Upper lobe of left lung (tissue), 6 donors: ENCODE measurements at regions not wholly inside any gene's neighbourhood (a gene's known extent, or its start where the extent isn't known, plus 50 kb on each side); places are given as distances from the start of the nearest gene placed in this dataset.

Experiments
- ATAC-seq, 2 donors: fragments of 200-7000 bp; cut with Tn5 transposase; one replicate each; pipeline ENCODE4 v1.9.1; 2022; ENCODE audit warnings: mild to moderate bottlenecking in 2 of 2, moderate library complexity in 2 of 2; ENCODE audit not compliant: low FRiP score in 2 of 2
- DNase-seq, 2 donors: peaks; one replicate each; pipeline ENCODE4 v3.0.0-alpha.2; 2019 to 2020
- H3K27ac ChIP-seq, 4 donors: fragments of 200-600 bp; sonication (generic); one replicate each; pipeline ENCODE4 v1.5.1; 2016 to 2019
- H3K27me3 ChIP-seq, 4 donors: fragments of 200-600 bp; sonication (generic); one replicate each; pipeline ENCODE4 v1.5.1; 2017 to 2019
- H3K36me3 ChIP-seq, 4 donors: fragments of 200-600 bp; sonication (generic); one replicate each; pipeline ENCODE4 v1.5.1; 2016 to 2019
- H3K4me1 ChIP-seq, 4 donors: fragments of 200-600 bp; sonication (generic); one replicate each; pipeline ENCODE4 v1.5.1; 2018 to 2019
- H3K4me3 ChIP-seq, 4 donors: fragments of 200-600 bp; sonication (generic); one replicate each; pipeline ENCODE4 v1.5.1; 2017 to 2019; ENCODE audit warnings: mild to moderate bottlenecking in 2 of 4, moderate library complexity in 1 of 4
- H3K9me3 ChIP-seq, 4 donors: fragments of 200-600 bp; sonication (generic); one replicate each; pipeline ENCODE4 v1.5.1; 2018 to 2019
- EP300 ChIP-seq, 4 donors: sonication (generic); formaldehyde crosslinking; IDR thresholded peaks; one replicate each; pipeline ENCODE4 v1.5.1; 2017; ENCODE audit warnings: antibody characterized with exemption in 4 of 4, control low read depth in 2 of 4
- POLR2A ChIP-seq, 4 donors: fragments of 450-650 bp; IDR thresholded peaks; one replicate each; pipeline ENCODE4 v1.5.1; 2016 to 2017; ENCODE audit warnings: antibody characterized with exemption in 4 of 4, mild to moderate bottlenecking in 2 of 4
- POLR2AphosphoS5 ChIP-seq, 2 donors: sonication (generic); formaldehyde crosslinking; IDR thresholded peaks; one replicate each; pipeline ENCODE4 v1.5.1; 2017; ENCODE audit warnings: antibody characterized with exemption in 2 of 2
- WGBS, 2 donors: methylation state at CpG; one replicate each; pipeline ENCODE4 v1.1.5; 2017 to 2018; 5-methylcytosine and 5-hydroxymethylcytosine counted together
- TF ChIP-seq, protein P1 (sequence below), 6 experiments: fragments of 450-650 bp in 4 of 6; fragments of 200-600 bp in 2 of 6; sonication (generic) in 2 of 6; IDR thresholded peaks; one replicate each; pipeline ENCODE4 v1.5.1; 2016 to 2019; ENCODE audit warnings: antibody characterized with exemption in 6 of 6
- donor health status: DM: no; HTN: no; CAD: no; lungs with moderate emphysema.
- donor health status: DM: no; HTN: yes; CAD: no; lungs with severe emphysema.

DNA sequence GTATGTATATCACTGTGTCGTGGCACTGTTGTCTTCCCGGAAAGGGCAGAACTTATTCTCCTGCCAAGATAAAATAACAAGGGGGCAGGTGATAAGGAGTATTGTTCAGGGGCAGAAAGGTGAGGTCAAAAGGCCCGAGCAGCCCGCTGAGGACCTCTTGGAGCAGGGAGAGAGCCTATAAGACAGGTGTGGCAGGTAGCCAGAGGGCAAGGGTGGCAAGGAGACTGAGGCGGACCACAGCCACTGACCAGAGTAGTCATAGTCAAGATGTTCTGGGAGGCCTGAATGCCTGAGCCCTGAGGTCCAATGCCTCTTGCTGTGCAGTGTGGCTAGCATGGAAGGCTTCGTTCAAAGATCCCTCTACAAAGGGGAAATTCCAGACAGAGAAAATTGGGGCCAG lies 172.3 kb upstream of the CHRNA7 start:
- no peak for DNase-seq
- ATAC-seq: peak in 1 of 2 donors; percentile 38
- Histone ChIP-seq H3K27me3 (no peaks in the 10 kb centered on the region), H3K4me1 (no peaks in the 10 kb centered on the region), H3K9me3 (peaks cover 0 to 6% (median 2%) of the 10 kb centered on the region in 4 donors), H3K4me3 (no peak overlapping the region), H3K36me3 (no peaks in the 10 kb centered on the region), H3K27ac (no peak overlapping the region)
- WGBS, 2 donors: 64 to 78% methylated on average over 6 of the region's 6 CpGs
- TF ChIP-seq POLR2AphosphoS5 (IDR thresholded peaks at IDR 0.05) (no peak), EP300 (IDR thresholded peaks at IDR 0.05) (no peak)
- TF ChIP-seq, protein P1, sequence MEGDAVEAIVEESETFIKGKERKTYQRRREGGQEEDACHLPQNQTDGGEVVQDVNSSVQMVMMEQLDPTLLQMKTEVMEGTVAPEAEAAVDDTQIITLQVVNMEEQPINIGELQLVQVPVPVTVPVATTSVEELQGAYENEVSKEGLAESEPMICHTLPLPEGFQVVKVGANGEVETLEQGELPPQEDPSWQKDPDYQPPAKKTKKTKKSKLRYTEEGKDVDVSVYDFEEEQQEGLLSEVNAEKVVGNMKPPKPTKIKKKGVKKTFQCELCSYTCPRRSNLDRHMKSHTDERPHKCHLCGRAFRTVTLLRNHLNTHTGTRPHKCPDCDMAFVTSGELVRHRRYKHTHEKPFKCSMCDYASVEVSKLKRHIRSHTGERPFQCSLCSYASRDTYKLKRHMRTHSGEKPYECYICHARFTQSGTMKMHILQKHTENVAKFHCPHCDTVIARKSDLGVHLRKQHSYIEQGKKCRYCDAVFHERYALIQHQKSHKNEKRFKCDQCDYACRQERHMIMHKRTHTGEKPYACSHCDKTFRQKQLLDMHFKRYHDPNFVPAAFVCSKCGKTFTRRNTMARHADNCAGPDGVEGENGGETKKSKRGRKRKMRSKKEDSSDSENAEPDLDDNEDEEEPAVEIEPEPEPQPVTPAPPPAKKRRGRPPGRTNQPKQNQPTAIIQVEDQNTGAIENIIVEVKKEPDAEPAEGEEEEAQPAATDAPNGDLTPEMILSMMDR (IDR thresholded peaks at IDR 0.05): no peak

DNA sequence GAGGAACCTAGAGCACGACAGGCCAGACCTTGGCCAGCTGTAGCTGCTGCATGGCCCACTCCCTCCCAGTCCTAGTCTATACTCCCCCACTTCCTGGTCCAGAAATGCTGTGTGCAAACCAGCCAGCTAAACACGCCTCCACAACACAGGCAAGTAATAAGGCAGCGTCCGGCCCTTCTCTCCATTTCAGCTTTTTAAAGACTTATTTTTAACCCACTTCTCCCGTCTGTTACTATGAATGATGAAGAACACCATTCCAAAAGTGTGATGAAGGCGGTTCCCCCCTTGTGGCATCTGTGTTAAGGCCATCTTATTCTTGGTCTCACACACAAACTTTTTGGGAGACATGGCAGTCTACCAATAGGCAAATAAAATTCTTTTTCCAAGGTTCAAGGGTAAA lies 164.1 kb upstream of the CHRNA7 start:
- 74 to 89% methylated on average over 6 of the region's 6 CpGs for WGBS, 2 donors
- H3K36me3 ChIP-seq: no peaks in the 10 kb centered on the region
- no peak overlapping the region for H3K4me3 ChIP-seq
- no peak for DNase-seq
- no peak overlapping the region for H3K27ac ChIP-seq
- H3K27me3 ChIP-seq: no peaks in the 10 kb centered on the region
- no peaks in the 10 kb centered on the region for H3K9me3 ChIP-seq
- H3K4me1 ChIP-seq: peaks cover 3 to 12% (median 10%) of the 10 kb centered on the region in 4 donors
- ATAC-seq: no peak
- TF ChIP-seq POLR2AphosphoS5 (IDR thresholded peaks at IDR 0.05) (no peak), POLR2A (IDR thresholded peaks at IDR 0.05) (no peak), EP300 (IDR thresholded peaks at IDR 0.05) (no peak)
- TF ChIP-seq, protein P1 (IDR thresholded peaks at IDR 0.05): no peak

DNA sequence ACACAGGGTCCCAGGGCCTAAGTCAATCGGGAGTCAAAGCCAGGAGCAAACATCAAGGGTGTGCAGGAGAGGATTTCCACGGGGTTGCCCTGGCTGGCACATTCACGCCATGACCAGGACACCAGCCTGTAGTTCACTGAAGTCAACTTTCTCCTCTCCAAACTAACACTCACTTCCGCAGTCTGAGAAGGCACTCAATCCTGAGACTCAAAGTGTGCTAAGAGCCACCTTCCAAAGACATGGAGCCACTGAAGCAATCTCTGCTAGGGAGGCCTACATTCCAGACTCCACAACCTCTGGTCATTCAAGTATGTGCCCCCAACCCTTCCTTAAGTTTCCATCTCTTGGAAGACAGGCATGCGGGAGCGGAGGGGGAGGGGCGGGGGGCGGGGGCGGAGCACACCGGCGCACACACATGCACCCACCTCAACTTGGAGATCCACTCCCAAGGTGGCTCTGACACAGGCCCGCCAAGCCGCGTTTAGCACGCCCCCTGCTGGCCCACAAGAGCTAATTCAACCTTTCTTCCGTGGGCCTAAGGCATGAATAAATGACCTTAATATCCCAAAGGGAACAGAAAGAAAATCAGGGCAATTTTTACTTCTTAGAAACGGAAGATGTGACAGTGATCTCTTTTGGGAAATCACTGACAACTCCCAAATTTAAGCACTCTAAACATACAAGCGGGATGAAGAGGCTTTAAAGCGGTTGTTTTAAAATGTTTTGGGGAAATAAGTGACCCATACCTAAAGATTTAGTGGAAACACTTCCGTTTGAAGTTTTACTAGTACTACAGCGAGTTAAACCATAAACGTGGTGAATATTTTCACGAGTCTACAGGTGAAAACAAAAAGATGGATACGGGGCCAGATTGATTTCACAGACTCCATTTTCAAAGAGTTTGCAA lies 162.5 kb upstream of the CHRNA7 start:
- TF ChIP-seq, protein P1 (IDR thresholded peaks at IDR 0.05): peak in 5 of 6 experiments; percentile 56 to 79 (median 66)
- TF ChIP-seq EP300 (IDR thresholded peaks at IDR 0.05): no peak
- no peak for TF ChIP-seq POLR2AphosphoS5 (IDR thresholded peaks at IDR 0.05)
- Histone ChIP-seq H3K27me3 (no peaks in the 10 kb centered on the region), H3K27ac (no peak overlapping the region), H3K36me3 (no peaks in the 10 kb centered on the region), H3K4me3 (no peak overlapping the region), H3K9me3 (no peaks in the 10 kb centered on the region), H3K4me1 (peaks cover 3 to 15% (median 11%) of the 10 kb centered on the region in 4 donors)
- peak; percentile 53 to 88 for DNase-seq
- ATAC-seq: peak; percentile 49 to 60
- 31 to 39% methylated on average over 17 to 24 of the region's 24 CpGs for WGBS, 2 donors

DNA sequence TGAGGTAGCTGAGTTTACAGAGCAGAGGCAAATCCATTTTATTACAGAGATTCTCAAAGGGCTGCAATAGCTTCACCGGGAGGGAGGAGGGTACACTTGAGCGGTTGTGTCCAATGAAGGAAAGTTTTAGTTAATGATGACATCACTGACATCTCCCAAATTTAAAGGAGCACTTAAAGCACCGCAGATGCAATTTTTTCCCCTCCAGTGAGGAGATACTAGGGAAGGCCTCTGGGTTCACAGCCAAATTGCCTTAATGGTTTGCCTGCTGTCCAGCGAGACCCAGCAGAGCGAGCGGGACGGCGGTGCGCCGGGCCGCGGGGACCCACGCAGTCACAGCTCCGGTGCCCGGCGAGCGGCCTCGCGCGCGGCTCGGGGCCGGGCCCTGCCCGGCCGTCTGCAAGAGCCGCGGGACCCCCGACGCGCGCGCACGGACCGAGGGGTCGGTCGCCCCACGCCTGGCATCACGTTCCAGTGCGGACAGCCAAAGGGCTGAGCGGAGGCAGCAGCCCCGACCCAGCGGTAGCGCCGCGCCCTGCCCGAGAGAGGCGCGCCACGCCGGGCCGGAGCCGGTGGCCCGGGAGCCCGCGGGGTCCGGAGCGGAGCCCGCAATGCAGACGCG lies 160.5 kb upstream of the CHRNA7 start:
- H3K4me1 ChIP-seq: peaks cover 3 to 15% (median 11%) of the 10 kb centered on the region in 4 donors
- DNase-seq (peak in 1 of 2 donors; percentile 89), ATAC-seq (peak in 1 of 2 donors; percentile 2)
- 7 to 15% methylated on average over 4 to 7 of the region's 60 CpGs for WGBS, 2 donors
- TF ChIP-seq POLR2A (IDR thresholded peaks at IDR 0.05) (no peak), POLR2AphosphoS5 (IDR thresholded peaks at IDR 0.05) (no peak), EP300 (IDR thresholded peaks at IDR 0.05) (no peak)
- TF ChIP-seq, protein P1 (IDR thresholded peaks at IDR 0.05): no peak
- H3K4me3 ChIP-seq: peak overlapping the region; percentile 25 to 79 (median 72)
- no peaks in the 10 kb centered on the region for H3K36me3 ChIP-seq
- no peaks in the 10 kb centered on the region for H3K9me3 ChIP-seq
- H3K27me3 ChIP-seq: no peaks in the 10 kb centered on the region
- peak overlapping the region in 1 of 4 donors; percentile 75 for H3K27ac ChIP-seq
